HG03159 (cell line): ENCODE measurements at regions not wholly inside any gene's neighbourhood (a gene's known extent, or its start where the extent isn't known, plus 50 kb on each side); places are given as distances from the start of the nearest gene placed in this dataset.
A peak's percentile ranks its signal among the peaks of the same experiment; 100 is the strongest.
"Not testable (repeated sequence)": the region's sequence is repeated elsewhere in the genome, so short reads cannot be mapped to it uniquely, and the experiment has no call there.

Source experiments
- ATAC-seq: cut with Tn5 transposase; IDR thresholded peaks from one replicate; pipeline ENCODE4 v1.9.1; 2021; ENCODE audit warnings: mild to moderate bottlenecking, moderate library complexity; ENCODE audit not compliant: unreplicated experiment

GRCh38 chr5:60546207-60546606 is 153.8 kb downstream of the DEPDC1B start:
- ATAC-seq: no peak

DNA sequence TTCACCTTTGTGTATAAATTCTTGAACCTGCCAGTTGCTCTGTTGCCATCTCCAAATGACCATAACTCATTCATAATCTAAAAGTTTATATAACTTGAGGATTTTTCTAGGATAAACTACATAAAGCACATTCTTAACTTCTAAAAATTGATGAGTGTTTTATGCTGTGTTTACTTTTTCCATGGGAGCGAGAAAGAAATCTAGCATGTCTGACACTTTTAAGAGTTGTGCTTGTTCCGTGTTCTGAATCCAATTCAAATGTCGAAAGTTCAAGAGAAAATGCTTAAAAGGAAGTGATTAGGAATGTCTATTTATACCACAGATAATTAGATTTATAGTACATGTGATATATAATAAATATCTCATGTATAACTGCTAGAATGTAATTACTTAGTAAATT is 154.4 kb downstream of the DEPDC1B start:
- ATAC-seq: no peak

DNA sequence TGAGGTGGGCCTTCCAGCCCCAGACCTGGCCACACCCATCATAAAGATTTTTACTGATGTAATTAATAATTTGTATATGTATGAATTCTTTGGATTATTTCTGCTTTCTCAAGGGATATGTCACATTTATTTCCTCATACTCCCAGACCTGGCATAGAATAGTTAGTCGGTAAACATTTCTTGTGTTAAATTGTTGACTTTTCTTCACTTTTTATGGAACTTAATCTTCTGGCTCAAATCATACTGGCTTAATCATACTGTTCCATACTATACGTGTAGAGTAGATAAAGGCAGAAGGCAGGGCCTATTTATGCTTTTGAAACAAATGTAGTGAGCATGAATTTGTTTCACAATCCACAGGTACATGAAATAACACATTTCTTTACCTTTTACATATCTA is 155.8 kb downstream of the DEPDC1B start:
- no peak for ATAC-seq

DNA sequence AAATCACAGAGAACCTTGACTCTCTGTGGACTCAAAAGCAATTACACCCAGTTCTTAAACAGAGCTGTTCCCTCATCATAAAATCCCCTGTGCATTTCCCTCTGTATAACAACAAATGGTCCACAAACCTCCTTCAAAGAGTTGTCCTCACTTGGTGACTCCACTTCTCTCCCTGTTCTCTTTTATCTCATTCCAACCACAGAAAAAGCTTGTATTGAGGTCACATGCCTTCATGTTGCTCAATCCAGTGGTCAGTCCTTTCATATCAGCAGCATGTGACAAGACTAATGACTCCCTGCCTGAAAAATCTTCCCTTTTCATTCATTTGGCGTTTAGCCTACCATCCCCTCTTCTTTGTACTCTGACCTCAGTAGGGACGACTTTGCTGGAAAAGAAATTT is 158.0 kb downstream of the DEPDC1B start:
- ATAC-seq: no peak

- ATAC-seq: peak; percentile 81
Measured at GRCh38 chr5:60540856-60541805, 158.8 kb downstream of the DEPDC1B start.

DNA sequence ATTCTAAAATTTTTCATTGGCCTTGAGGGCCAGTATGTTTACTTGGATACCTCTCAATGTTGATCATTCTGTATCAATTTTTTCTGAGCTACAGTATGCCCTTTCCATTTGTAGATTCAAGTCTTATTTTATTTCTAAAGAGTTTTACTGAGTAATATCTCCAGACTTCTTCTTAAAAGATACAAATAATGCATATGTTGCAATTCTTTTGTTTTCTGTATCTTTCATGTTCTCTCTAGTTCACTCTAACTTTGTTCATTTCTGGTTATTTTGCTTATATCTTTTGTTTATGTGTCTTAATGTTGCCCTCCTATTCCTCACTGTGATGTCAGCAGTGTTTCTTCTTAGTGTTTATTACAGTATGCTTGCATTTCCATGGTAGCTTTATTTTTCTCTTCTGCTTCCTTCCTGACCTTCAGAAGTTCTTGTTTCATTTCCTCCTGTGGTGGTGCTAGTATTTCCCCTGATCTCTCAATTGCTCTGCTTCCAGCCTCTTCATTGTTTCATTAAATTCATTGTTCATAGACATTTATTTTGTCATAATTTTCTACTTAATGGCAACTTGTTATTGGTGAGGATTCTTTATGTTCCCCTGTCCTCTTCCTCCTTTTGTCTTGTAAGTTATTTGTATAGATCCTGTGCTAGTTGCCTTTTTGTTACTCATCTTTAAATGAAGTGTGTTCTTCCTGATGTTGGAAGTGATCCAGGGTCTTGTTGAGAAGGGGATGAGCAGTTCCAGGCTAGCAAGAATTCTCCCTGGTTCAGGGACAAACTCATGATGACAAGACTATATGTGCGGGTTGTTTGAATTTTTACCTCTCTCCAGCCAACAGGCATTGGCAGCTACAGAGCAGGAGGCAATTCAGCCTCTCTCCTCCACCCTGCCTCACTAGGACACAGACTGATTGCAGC is 160.8 kb downstream of the DEPDC1B start:
- ATAC-seq: no peak

- ATAC-seq: no peak
Measured at GRCh38 chr5:60538426-60538825, 161.5 kb downstream of the DEPDC1B start.

DNA sequence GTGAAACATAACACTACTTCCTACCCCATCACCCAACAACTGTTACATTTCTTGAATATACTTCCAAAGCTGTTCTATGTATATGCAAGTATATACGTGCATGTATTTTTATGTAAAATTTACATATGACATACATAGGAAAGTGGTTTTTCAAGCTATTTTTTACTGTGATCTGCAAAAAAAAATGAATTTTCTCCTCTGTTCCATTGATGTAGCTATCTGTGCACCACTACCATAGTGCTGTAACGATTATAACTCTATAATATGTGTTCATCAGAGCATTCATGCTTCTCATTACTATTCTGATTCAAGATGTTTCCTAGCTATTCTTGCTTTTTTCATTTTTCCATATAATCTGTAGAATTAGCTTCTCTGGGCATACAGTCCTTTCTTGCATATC is 164.0 kb downstream of the DEPDC1B start:
- no peak for ATAC-seq

GRCh38 chr5:60535198-60535597 is 164.8 kb downstream of the DEPDC1B start:
- ATAC-seq: peak; percentile 47

DNA sequence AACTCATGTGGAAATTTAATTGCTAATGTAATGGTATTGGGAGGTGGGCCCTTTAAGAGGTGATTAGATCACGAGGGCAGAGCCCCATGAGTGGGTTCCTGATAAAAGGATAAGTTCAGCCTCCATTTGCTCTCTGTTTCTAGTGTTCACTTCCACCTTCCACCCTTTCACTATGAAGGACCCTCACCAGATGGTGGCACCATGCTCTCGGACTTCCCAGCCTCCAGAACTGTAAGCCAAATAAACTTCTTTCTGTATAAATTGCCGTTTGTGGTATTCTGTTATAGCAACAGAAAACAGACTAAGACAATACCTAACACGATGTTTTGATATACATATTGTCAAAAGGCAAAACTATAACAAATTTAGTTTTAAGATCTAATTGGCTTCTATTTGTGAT is 166.2 kb downstream of the DEPDC1B start:
- ATAC-seq: no peak

DNA sequence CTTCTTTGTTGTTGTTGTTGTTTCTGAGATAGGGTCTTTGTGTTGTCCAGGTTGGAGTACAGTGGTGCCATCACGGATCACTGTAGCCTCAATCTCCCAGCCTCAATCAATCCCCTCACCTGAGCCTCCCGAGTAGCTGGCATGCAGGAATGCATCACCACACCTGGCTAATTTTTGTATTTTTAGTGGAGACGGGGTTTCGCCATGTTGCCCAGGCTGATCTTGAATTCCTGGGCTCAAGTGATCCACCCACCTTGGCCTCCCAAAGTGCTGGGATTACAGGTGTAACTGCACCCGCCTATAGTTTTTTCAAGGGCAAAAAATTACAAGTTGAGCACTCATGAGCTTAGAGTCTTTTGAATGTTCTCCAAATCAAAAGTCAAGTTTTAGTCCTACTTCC is 167.2 kb downstream of the DEPDC1B start:
- ATAC-seq: not testable (repeated sequence)

DNA sequence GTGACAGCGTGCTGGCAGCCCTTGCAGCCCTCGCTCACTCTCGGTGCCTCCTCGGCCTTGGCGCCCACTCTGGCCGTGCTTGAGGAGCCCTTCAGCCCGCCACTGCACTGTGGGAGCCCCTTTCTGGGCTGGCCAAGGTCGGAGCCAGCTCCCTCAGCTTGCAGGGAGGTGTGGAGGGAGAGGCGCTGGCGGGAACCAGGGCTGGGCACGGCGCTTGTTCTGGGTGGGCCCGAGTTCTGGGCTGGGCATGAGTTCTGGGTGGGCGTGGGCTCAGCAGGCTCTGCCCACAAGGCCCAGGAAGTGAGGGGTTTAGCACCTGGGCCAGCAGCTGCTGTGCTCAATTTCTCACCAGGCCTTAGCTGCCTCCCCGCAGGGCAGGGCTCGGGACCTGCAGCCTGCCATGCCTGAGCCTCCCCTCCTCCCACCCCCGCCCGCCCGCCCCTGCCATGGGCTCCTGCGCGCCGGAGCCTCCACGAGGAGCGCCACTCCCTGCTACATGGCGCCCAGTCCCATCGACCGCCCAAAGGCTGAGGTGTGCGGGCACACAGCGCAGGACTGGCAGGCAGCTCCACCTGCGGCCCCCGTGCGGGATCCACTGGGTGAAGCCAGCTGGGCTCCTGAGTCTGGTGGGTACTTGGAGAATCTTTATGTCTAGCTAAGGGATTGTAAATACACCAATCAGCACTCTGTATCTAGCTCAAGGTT is 169.7 kb downstream of the DEPDC1B start:
- ATAC-seq: not testable (repeated sequence)

GRCh38 chr5:60529001-60529400 is 171.0 kb downstream of the DEPDC1B start:
- no peak for ATAC-seq

DNA sequence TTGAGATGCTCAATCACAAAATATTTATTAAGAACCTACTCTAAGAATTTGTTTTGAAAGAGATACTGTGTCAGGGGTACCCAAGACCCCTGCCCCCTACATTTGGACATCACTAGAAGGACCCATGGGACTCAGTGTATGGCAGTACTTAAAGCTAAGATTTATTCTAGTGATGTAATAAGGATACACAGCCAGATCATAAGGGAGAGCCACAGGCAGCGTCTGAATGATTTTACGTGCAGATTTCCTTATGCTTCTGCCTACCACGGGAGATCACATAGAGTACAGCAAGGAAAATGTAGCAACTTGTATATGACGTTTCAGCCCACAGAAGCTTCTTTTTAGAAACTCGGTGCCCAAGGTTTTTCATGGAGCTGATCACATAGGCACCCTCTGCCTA is 172.9 kb downstream of the DEPDC1B start:
- no peak for ATAC-seq

- ATAC-seq: no peak
Measured at GRCh38 chr5:60526336-60526875, 173.6 kb downstream of the DEPDC1B start.

- ATAC-seq: peak; percentile 80
Measured at GRCh38 chr5:60522292-60522905, 177.6 kb downstream of the DEPDC1B start.

DNA sequence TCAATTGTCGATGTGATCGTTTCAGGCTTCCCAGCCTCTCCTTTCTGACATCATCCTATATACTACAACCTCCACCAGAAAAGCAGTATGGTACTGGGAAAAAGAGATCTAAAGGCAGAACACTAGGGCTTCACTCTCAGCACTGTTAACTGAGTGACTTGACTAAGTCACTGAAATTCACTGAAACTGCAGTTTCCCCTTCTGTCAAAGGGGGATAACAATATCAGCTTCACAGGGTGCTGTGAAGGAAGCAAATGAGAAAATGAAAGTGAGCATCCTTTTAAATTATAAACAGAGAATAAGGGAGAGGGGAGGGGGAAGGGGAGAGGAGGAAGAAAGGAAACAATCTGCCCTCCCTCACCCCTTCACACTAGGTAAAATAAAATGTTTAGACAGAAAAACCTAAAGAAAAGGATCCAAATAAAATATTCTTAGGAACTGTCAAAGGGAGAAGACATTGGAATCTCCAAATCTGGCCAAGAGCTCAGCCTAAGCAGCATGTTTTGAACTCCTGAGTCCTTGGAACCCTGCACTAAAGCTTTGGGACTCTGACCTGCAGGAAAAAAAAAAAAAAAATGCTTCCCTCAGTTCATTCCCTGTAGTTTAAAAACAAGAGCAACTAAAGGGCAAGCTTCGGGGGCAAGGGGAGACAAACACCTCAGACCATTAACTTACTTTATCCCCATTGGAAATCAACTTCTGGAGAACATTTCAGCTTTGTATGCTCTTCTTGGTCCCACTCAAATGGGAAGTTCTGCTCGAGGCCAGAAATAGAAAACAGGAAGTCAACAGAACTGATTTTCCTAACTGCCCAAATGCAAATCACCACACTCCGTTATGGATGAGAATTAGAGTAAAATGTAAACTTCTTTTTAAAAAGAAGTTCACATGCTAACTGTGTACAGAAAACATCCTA is 178.3 kb downstream of the DEPDC1B start:
- ATAC-seq: peak; percentile 68

DNA sequence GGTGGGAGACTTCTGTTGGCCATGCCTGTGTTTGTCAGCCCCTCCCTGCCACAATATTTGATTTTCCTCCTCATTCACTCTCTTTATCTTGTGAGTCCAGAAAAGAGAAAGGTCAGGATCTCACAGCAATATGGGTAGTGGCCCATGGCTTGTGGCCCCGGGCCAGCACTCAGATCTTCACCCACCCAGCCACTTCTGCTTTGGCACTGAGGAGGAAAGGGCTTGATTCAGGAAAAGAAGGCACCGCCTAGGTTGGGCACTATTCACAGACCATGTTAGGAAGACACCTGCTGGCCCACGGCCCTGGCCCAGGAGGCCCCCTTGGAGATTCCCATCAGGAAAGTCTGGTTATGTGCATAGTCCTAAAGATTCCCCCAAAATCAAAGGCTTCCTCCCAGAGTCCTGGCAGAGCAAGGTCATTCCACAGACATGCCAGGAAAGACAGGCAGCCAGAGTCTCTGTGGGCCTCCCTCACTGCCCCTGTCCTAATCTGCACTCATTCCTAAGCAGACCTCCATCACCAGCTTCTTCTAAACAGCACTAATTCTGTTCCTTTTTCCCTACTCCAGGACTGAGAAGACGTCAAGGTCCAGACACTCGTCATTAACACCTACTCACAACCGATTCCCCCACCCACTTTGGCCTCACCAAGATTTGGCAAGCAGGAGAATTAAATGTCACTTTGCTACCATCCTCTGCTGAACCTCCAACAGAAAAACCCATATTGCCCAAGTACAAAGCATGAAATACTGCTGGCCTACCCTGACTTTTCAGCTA is 179.3 kb downstream of the DEPDC1B start:
- ATAC-seq: no peak

GRCh38 chr5:60519372-60519771 is 180.6 kb downstream of the DEPDC1B start:
- no peak for ATAC-seq
